CD4-positive, alpha-beta T cell (primary cell): ENCODE measurements at regions not wholly inside any gene's neighbourhood (a gene's known extent, or its start where the extent isn't known, plus 50 kb on each side); places are given as distances from the start of the nearest gene placed in this dataset.

Experiments used
- ATAC-seq: fragments of 200-7000 bp; cut with Tn5 transposase; one replicate; pipeline ENCODE4 v1.10.0; 2022; ENCODE audit warnings: mild to moderate bottlenecking; ENCODE audit not compliant: poor library complexity
- CTCF ChIA-PET: fragments of 350-600 bp; sonication (Branson Sonifier 250); formaldehyde crosslinking; loops from one replicate; lab custom pipeline; 2021; ENCODE audit warnings: antibody characterized with exemption, inconsistent platforms; lab: Charles Lee
- POLR2A ChIA-PET: fragments of 350-600 bp; sonication (Branson Sonifier 250); formaldehyde crosslinking; loops from one replicate; lab custom pipeline; 2021; ENCODE audit warnings: antibody characterized with exemption, inconsistent platforms; lab: Charles Lee
- DNase-seq, 14 experiments: peaks; one replicate each; pipeline ENCODE4 v3.0.0-alpha.2; 2013 to 2020; ENCODE audit warnings: mixed read lengths in 2 of 14
- H3K27ac ChIP-seq, 2 donors: one replicate each; pipeline versions ENCODE4 v1.5.1 to v1.7.0; 2013; ENCODE audit warnings: low read length in 2 of 2, low read depth in 1 of 2, mild to moderate bottlenecking in 1 of 2
- H3K27me3 ChIP-seq, 2 experiments: 1 replicate in 1 of 2; 2 replicates in 1 of 2; pipeline versions ENCODE4 v1.6.1 to v1.7.0; 2013; ENCODE audit warnings: low read length in 2 of 2, control low read depth in 1 of 2, mild to moderate bottlenecking in 1 of 2, moderate library complexity in 1 of 2; ENCODE audit not compliant: insufficient read depth in 2 of 2, control insufficient read depth in 1 of 2
- H3K36me3 ChIP-seq: one replicate; pipeline ENCODE4 v1.6.1; 2013; ENCODE audit warnings: low read length, control low read depth; ENCODE audit not compliant: insufficient read depth
- H3K4me1 ChIP-seq: one replicate; pipeline ENCODE4 v1.6.1; 2013; ENCODE audit warnings: low read length, control low read depth; ENCODE audit not compliant: insufficient read depth
- H3K4me3 ChIP-seq: one replicate; pipeline ENCODE4 v1.5.1; 2013; ENCODE audit warnings: mild to moderate bottlenecking, low read length, moderate library complexity
- H3K9me3 ChIP-seq, 2 experiments: 1 replicate in 1 of 2; 2 replicates in 1 of 2; pipeline versions ENCODE4 v1.6.1 to v1.7.0; 2013; ENCODE audit warnings: low read length in 2 of 2, mild to moderate bottlenecking in 2 of 2, control low read depth in 1 of 2, moderate library complexity in 1 of 2; ENCODE audit not compliant: control insufficient read depth in 1 of 2, insufficient read depth in 1 of 2
- H3K27ac Mint-ChIP-seq: one replicate; pipeline ENCODE4 v1.8.0; 2020; ENCODE audit warnings: mixed read lengths
- H3K27me3 Mint-ChIP-seq: one replicate; pipeline ENCODE4 v1.8.0; 2021; ENCODE audit warnings: mixed read lengths
- H3K36me3 Mint-ChIP-seq: one replicate; pipeline ENCODE4 v1.8.0; 2021; ENCODE audit warnings: low read depth, mixed read lengths
- H3K4me1 Mint-ChIP-seq: one replicate; pipeline ENCODE4 v1.8.0; 2021; ENCODE audit warnings: low read depth, mixed read lengths
- H3K4me3 Mint-ChIP-seq: one replicate; pipeline ENCODE4 v1.8.0; 2020; ENCODE audit warnings: mild to moderate bottlenecking, mixed read lengths
- H3K9me3 Mint-ChIP-seq: one replicate; pipeline ENCODE4 v1.8.0; 2020; ENCODE audit warnings: mixed read lengths
- intact Hi-C, 2 experiments: fragments of 100-400 bp; cut with DNase I in 1 of 2; cut with micrococcal nuclease in 1 of 2; formaldehyde crosslinking; loops; one replicate each; pipeline versions ENCODE4 v1.15.1 to v1.9.0; 2023 to 2025; cut with DNase I, micrococcal nuclease
- TF ChIP-seq, protein P1 (sequence below): fragments of 200-600 bp; IDR thresholded peaks from one replicate; pipeline ENCODE4 v1.8.0; 2022; ENCODE audit warnings: antibody characterized with exemption, mild to moderate bottlenecking

DNA sequence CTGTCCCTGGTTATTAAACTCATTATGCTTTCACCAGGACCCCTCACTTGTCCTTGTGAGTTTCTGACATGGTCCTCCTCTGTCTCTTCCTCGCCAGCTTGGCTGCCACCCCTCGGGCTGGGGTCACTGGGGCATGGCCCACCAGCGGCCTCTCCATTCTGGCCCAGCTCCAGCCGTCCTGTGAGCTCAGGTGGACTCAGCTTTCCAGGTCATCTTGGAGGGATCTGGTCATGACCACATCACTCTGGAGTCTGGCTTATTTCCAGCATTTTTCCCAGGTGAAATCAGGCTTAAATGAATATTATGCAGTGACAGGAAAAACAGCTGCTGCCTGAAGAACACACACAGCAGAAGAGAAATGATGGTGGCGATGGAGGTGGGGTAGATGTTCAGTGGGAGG lies 224.5 kb downstream of the ADAMTS15 start:
- TF ChIP-seq, protein P1, sequence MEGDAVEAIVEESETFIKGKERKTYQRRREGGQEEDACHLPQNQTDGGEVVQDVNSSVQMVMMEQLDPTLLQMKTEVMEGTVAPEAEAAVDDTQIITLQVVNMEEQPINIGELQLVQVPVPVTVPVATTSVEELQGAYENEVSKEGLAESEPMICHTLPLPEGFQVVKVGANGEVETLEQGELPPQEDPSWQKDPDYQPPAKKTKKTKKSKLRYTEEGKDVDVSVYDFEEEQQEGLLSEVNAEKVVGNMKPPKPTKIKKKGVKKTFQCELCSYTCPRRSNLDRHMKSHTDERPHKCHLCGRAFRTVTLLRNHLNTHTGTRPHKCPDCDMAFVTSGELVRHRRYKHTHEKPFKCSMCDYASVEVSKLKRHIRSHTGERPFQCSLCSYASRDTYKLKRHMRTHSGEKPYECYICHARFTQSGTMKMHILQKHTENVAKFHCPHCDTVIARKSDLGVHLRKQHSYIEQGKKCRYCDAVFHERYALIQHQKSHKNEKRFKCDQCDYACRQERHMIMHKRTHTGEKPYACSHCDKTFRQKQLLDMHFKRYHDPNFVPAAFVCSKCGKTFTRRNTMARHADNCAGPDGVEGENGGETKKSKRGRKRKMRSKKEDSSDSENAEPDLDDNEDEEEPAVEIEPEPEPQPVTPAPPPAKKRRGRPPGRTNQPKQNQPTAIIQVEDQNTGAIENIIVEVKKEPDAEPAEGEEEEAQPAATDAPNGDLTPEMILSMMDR: no peak
- Mint-ChIP-seq H3K9me3 (no peaks in the 10 kb centered on the region), H3K4me1 (no peaks in the 10 kb centered on the region), H3K27ac (no peak overlapping the region), H3K4me3 (no peak overlapping the region), H3K36me3 (no peaks in the 10 kb centered on the region), H3K27me3 (peaks cover 1% of the 10 kb centered on the region)
- Histone ChIP-seq H3K4me1 (no peaks in the 10 kb centered on the region), H3K27ac (no peak overlapping the region), H3K36me3 (no peaks in the 10 kb centered on the region), H3K4me3 (no peak overlapping the region), H3K27me3 (peaks cover 0 to 6% of the 10 kb centered on the region in 2 experiments), H3K9me3 (peaks cover 0 to 8% of the 10 kb centered on the region in 2 experiments)
- DNase-seq: no peak
- intact Hi-C loops: no loop called here
- ATAC-seq: no peak
- ChIA-PET POLR2A (no interaction called here), CTCF (no interaction called here)

DNA sequence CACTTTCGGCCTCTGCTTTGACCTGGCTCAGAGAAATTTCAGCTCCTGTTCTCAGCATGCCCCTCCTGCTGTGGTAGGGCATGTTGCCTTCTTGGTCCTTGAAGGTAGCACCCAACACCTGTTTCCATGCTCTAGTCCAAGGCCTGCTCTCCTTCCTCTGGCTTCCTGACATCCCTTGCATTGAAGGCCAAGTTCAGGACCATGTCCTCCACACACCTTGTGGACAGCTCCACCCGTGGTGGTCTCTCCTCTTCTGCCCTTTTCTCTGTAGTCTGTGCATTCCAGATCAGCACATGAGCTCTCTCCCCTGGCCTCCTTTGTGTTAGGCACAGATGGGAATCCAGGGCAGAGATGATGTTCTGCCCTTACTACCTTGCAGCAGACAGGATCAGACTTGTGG lies 225.3 kb downstream of the ADAMTS15 start:
- DNase-seq: no peak
- H3K27ac Mint-ChIP-seq: no peak overlapping the region
- no peaks in the 10 kb centered on the region for H3K4me1 Mint-ChIP-seq
- H3K36me3 Mint-ChIP-seq: no peaks in the 10 kb centered on the region
- H3K4me1 ChIP-seq: no peaks in the 10 kb centered on the region
- CTCF ChIA-PET: no interaction called here
- TF ChIP-seq, protein P1: no peak
- peaks cover 0 to 6% of the 10 kb centered on the region in 2 experiments for H3K27me3 ChIP-seq
- peaks cover 7 to 8% of the 10 kb centered on the region in 2 experiments for H3K9me3 ChIP-seq
- POLR2A ChIA-PET: no interaction called here
- no peaks in the 10 kb centered on the region for H3K27me3 Mint-ChIP-seq
- intact Hi-C loops: no loop called here
- no peak for ATAC-seq
- no peak overlapping the region for H3K4me3 ChIP-seq
- H3K36me3 ChIP-seq: no peaks in the 10 kb centered on the region
- H3K27ac ChIP-seq: no peak overlapping the region
- H3K4me3 Mint-ChIP-seq: no peak overlapping the region
- H3K9me3 Mint-ChIP-seq: peaks cover 4% of the 10 kb centered on the region

DNA sequence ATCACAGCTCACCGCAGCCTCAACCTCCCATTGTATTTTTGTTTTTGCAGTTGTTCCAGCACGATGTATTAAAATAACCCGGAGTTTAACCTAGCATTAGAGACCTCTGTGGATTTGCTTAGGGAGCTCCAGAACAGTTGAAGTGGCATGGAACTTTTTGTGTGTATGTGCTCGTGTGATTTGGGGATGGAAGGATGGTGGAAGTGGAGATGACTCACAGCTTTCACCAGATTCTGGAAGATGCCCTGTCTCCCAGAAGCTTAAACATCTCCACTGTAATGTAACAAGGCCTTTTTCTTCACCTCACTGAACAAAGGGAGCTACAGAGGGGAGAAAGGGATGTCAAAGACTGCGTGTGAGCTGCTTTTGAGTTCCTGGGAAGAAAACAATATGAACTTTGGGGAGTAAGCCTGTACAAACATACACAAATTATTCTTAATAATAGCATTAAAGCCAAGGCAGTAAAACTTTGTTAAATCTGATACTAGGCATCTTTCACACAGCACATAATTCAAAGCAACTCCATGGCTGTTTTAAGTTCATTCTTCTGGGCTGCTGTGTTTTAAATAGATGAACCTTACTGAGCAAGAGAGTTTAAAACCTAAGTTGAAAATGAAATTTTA lies 226.4 kb downstream of the ADAMTS15 start:
- ChIA-PET POLR2A (no interaction called here), CTCF (no interaction called here)
- intact Hi-C loops: no loop called here
- no peak overlapping the region for H3K4me3 Mint-ChIP-seq
- Histone ChIP-seq H3K4me1 (no peaks in the 10 kb centered on the region), H3K27ac (no peak overlapping the region), H3K9me3 (peaks cover 8 to 18% of the 10 kb centered on the region in 2 experiments), H3K36me3 (no peaks in the 10 kb centered on the region), H3K27me3 (peaks cover 0 to 6% of the 10 kb centered on the region in 2 experiments), H3K4me3 (no peak overlapping the region)
- no peaks in the 10 kb centered on the region for H3K4me1 Mint-ChIP-seq
- TF ChIP-seq, protein P1: no peak
- DNase-seq: no peak
- peaks cover 13% of the 10 kb centered on the region for H3K9me3 Mint-ChIP-seq
- H3K27ac Mint-ChIP-seq: no peak overlapping the region
- no peaks in the 10 kb centered on the region for H3K36me3 Mint-ChIP-seq
- ATAC-seq: no peak
- no peaks in the 10 kb centered on the region for H3K27me3 Mint-ChIP-seq
